ENCODE measurements at regions not wholly inside any gene's neighbourhood (a gene's known extent, or its start where the extent isn't known, plus 50 kb on each side); places are given as distances from the start of the nearest gene placed in this dataset.
A peak's percentile ranks its signal among the peaks of the same experiment; 100 is the strongest.

DNA sequence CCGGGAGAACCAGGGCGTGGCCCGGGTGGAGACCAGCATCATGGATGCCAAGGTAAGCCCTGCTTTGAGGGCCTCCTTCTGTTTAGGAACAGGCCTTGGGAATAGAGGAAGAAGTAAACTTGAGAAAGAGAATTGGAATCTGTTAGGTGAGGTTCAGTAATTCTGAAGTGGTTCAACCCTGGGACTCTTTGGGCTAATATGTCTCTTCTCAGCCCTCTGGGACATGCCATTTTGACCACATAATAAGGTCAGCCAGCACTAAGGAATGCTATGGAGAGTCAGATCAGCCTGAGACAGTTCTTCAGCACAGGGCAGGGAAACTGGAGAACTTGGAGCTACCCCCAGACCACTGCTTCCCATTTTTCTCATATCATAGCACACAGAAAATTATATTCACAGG is 63.3 kb upstream of the PRPS1 start:
- Mint-ChIP-seq H3K4me3 (no peak overlapping the region; the same call in 1 of the 2 replicates), H3K27ac (peak overlapping the region; percentile 70), H3K36me3 (ENCODE audit: low read depth) (no peaks in the 10 kb centered on the region), H3K4me1 (ENCODE audit: low read depth) (peaks cover 72% of the 10 kb centered on the region), H3K27me3 (ENCODE audit: insufficient read depth) (no peaks in the 10 kb centered on the region), H3K9me3 (no peaks in the 10 kb centered on the region)
- TF ChIP-seq, protein P1, sequence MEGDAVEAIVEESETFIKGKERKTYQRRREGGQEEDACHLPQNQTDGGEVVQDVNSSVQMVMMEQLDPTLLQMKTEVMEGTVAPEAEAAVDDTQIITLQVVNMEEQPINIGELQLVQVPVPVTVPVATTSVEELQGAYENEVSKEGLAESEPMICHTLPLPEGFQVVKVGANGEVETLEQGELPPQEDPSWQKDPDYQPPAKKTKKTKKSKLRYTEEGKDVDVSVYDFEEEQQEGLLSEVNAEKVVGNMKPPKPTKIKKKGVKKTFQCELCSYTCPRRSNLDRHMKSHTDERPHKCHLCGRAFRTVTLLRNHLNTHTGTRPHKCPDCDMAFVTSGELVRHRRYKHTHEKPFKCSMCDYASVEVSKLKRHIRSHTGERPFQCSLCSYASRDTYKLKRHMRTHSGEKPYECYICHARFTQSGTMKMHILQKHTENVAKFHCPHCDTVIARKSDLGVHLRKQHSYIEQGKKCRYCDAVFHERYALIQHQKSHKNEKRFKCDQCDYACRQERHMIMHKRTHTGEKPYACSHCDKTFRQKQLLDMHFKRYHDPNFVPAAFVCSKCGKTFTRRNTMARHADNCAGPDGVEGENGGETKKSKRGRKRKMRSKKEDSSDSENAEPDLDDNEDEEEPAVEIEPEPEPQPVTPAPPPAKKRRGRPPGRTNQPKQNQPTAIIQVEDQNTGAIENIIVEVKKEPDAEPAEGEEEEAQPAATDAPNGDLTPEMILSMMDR (IDR thresholded peaks at IDR 0.05), result no peak
- DNase-seq, result no peak

DNA sequence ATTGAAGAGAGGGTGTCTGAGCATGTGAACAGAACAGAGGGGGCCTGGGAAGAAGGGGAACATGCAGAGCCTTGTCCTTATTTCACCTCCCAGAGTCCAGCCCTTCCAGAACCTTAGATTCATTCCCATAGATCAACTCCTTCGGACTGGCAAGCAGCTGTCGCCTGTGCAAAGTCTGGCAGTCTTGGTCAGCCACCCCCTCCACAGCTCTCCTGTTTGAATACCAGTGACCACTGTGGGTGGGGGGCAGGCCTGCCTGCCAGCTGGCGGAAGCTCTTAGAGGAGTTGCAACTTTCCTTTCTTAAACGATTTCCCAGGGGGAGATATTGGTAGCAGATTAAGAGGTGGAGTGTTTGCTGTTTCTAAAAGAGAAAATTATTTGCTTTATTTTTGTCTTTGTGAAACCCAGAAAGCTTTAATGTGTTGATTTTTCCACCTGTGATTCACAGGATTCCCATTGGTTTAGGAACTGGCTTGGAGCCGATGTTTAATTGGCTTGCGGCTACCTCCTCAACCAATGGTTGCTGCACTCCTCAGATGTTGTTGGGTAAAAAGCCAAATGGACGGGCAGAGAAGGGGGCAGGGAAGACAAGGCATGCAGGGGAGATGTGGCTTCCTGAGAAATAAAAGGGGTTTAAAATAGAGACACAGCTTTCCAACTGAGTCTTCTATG is 62.2 kb upstream of the PRPS1 start:
- Mint-ChIP-seq H3K27me3 (ENCODE audit: insufficient read depth) (no peaks in the 10 kb centered on the region), H3K4me1 (ENCODE audit: low read depth) (peaks cover 69% of the 10 kb centered on the region), H3K9me3 (no peaks in the 10 kb centered on the region), H3K4me3 (no peak overlapping the region), H3K27ac (no peak overlapping the region; the same call in 1 of the 2 replicates), H3K36me3 (ENCODE audit: low read depth) (no peaks in the 10 kb centered on the region)
- TF ChIP-seq, protein P1 (IDR thresholded peaks at IDR 0.05), result no peak
- peak; percentile 30 for DNase-seq

DNA sequence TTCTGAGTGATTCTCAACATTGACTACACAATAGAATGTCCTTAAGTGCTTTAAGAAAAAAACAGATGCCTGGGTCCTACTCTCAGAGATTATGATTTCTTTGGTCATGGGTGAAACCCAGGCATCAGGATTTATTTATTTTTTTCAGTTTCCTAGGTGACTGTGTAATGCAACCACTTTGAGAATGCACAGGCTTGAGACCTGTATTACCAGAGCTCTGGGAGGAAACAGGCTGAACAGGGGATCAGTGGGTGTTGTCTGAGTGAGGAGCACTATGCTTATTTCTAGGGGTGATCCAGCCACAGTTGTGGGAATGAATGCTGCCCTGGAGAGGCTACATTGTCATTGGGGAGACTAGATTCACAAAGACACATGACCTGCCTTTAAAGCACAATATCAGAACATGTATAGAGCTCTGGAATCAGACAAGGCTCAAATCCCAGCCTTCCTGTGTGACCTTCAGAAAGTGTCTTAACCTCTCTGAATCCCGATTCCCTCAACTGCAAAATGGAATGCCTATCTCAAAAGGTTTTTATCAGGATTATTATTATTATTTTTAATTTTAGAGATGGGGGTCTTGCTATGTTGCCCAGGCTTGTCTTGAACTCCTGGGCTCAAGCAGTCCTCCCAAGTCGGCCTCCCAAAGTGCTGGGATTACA is 61.6 kb upstream of the PRPS1 start:
- TF ChIP-seq, protein P1 (IDR thresholded peaks at IDR 0.05), result no peak
- no peak overlapping the region for H3K4me3 Mint-ChIP-seq
- peaks cover under 1% of the 10 kb centered on the region for H3K9me3 Mint-ChIP-seq
- H3K27ac Mint-ChIP-seq, result no peak overlapping the region
- DNase-seq, result no peak
- H3K27me3 Mint-ChIP-seq (ENCODE audit: insufficient read depth), result no peaks in the 10 kb centered on the region; the same call in 1 of the 2 replicates
- no peaks in the 10 kb centered on the region for H3K36me3 Mint-ChIP-seq (ENCODE audit: low read depth)
- H3K4me1 Mint-ChIP-seq (ENCODE audit: low read depth), result peaks cover 69% of the 10 kb centered on the region

DNA sequence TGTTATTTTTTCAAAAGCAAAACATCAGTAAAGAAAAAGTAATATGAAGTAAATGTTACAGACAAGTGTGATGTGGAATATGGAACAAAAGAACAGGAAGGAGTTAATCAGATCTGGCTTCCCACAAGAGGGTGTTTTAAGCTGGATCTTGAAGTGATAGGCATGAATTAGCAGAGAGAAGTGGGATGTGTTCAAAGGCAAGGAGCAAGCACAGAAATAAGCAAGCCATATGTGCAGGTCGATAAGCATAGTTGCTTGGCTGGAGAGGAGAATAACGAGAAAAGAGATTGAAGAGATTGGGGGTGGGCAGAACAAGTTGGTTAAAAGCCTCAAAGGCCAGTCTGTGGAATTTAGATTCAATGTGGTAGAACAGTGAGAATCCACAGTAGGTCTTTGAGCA is 60.9 kb upstream of the PRPS1 start:
- no peak for DNase-seq
- TF ChIP-seq, protein P1 (IDR thresholded peaks at IDR 0.05), result no peak
- Mint-ChIP-seq H3K4me1 (ENCODE audit: low read depth) (peaks cover 67% of the 10 kb centered on the region), H3K36me3 (ENCODE audit: low read depth) (peaks cover 5% of the 10 kb centered on the region), H3K27me3 (ENCODE audit: insufficient read depth) (no peaks in the 10 kb centered on the region; the same call in 1 of the 2 replicates), H3K4me3 (no peak overlapping the region), H3K27ac (peak overlapping the region; percentile 3; the same call in 1 of the 2 replicates), H3K9me3 (peaks cover 6% of the 10 kb centered on the region)

DNA sequence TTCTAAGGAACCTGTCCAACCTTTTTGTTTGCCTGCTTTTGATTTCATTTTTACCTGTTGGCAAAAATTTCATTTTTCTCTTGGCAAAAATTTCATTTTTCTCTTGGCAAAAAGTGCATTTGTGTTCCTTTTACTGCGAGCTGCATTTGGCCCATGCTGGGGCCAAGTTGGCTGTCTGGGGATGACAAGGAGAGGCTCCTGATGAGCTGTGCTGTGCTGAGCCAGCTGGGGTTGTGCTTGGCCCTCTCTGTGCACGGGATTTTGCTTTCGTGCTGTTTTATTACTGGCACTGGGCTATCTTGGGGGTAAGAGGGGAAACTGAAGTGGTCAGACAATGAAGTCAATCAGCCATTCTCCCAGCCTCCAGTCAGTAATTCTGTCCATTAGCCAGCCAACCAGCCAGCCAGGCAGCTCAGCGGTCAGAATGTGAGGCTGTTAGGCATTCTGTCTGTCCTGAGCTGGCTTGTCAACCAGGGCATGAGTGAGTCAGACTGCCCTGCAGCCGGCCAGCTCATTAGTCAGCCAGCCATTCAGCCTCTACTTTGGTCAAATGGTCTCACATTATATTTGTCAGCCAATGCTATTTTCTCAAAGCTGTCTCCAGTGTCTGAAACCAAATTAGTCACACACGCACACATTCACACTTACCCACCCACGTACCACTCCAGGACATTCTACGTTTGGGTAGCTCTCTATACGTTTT is 56.9 kb upstream of the PRPS1 start:
- Mint-ChIP-seq H3K9me3 (peaks cover 6% of the 10 kb centered on the region), H3K27me3 (ENCODE audit: insufficient read depth) (no peaks in the 10 kb centered on the region; the same call in 1 of the 2 replicates), H3K4me1 (ENCODE audit: low read depth) (peaks cover 61% of the 10 kb centered on the region), H3K36me3 (ENCODE audit: low read depth) (peaks cover 5% of the 10 kb centered on the region), H3K27ac (peak overlapping the region; percentile 91), H3K4me3 (peak overlapping the region; percentile 61)
- TF ChIP-seq, protein P1 (IDR thresholded peaks at IDR 0.05), result no peak
- DNase-seq, result peak; percentile 91

Data from HFFc6 (cell line).